Naive B cell (primary cell): ENCODE measurements at regions not wholly inside any gene's neighbourhood (a gene's known extent, or its start where the extent isn't known, plus 50 kb on each side); places are given as distances from the start of the nearest gene placed in this dataset.

ENCODE experiments used
- ATAC-seq, 2 donors: fragments of 150-1000 bp; cut with Tn5 transposase; 2 replicates each; pipeline ENCODE4 v1.10.0; 2021; ENCODE audit warnings: low read depth in 2 of 2, mild to moderate bottlenecking in 2 of 2, moderate library complexity in 2 of 2
- DNase-seq: peaks from one replicate; pipeline ENCODE4 v3.0.0; 2022
- H3K27ac Mint-ChIP-seq, 6 donors: one replicate each; pipeline ENCODE4 v1.8.0; 2020 to 2022; ENCODE audit warnings: mild to moderate bottlenecking in 6 of 6, mixed read lengths in 6 of 6, moderate library complexity in 5 of 6, inconsistent platforms in 2 of 6
- H3K27me3 Mint-ChIP-seq, 3 donors: one replicate each; pipeline ENCODE4 v1.8.0; 2021 to 2022; ENCODE audit warnings: mixed read lengths in 3 of 3, mild to moderate bottlenecking in 1 of 3
- H3K36me3 Mint-ChIP-seq, 2 donors: one replicate each; pipeline ENCODE4 v1.8.0; 2020 to 2022; ENCODE audit warnings: mixed read lengths in 2 of 2, inconsistent platforms in 1 of 2, mild to moderate bottlenecking in 1 of 2
- H3K4me1 Mint-ChIP-seq, 3 donors: one replicate each; pipeline ENCODE4 v1.8.0; 2020 to 2022; ENCODE audit warnings: mixed read lengths in 3 of 3, inconsistent platforms in 1 of 3, mild to moderate bottlenecking in 1 of 3, moderate library complexity in 1 of 3
- H3K4me3 Mint-ChIP-seq, 8 donors: one replicate each; pipeline ENCODE4 v1.8.0; 2020 to 2022; ENCODE audit warnings: mild to moderate bottlenecking in 8 of 8, mixed read lengths in 8 of 8, moderate library complexity in 8 of 8, inconsistent platforms in 2 of 8
- H3K9me3 Mint-ChIP-seq, 7 donors: one replicate each; pipeline ENCODE4 v1.8.0; 2020 to 2022; ENCODE audit warnings: mixed read lengths in 7 of 7, mild to moderate bottlenecking in 5 of 7, inconsistent platforms in 2 of 7, moderate library complexity in 1 of 7

GRCh38 chr5:160923936-160924710 lies 72.1 kb upstream of the ATP10B start:
- no peaks in the 10 kb centered on the region for H3K36me3 Mint-ChIP-seq
- H3K9me3 Mint-ChIP-seq, result peaks cover 0 to 4% (median 0%) of the 10 kb centered on the region in 7 donors
- no peaks in the 10 kb centered on the region for H3K4me1 Mint-ChIP-seq
- DNase-seq, result no peak
- no peak overlapping the region for H3K27ac Mint-ChIP-seq
- peaks cover 0 to 5% (median 0%) of the 10 kb centered on the region in 3 donors for H3K27me3 Mint-ChIP-seq
- H3K4me3 Mint-ChIP-seq, result no peak overlapping the region
- ATAC-seq, result no peak

- Mint-ChIP-seq H3K36me3 (no peaks in the 10 kb centered on the region), H3K4me1 (no peaks in the 10 kb centered on the region), H3K4me3 (no peak overlapping the region), H3K27me3 (peaks cover 0 to 5% (median under 1%) of the 10 kb centered on the region in 3 donors), H3K9me3 (peaks cover 0 to 4% (median 0%) of the 10 kb centered on the region in 7 donors), H3K27ac (no peak overlapping the region)
- ATAC-seq (no peak), DNase-seq (no peak)
Observed at GRCh38 chr5:160923411-160923810, 71.4 kb upstream of the ATP10B start.

DNA sequence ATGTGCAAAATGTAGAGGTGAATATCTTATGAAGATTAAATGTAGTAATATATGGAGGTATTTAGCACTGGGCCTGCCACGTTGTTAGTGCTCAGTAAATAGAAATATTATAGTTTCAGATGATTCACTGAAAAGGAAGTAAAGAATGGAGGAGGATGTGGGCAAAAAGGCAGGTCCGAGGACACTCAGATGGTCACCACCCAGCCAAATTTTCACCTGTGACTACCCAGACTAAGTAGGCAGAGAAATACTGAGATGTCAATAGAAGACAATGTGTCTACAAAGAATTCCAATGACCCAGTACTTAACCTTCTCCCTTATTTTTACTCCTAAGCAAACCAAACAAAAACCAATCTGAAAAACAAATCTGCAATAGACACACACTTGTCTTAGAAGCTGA lies 70.3 kb upstream of the ATP10B start:
- Mint-ChIP-seq H3K36me3 (no peaks in the 10 kb centered on the region), H3K9me3 (peaks cover 0 to 4% (median 0%) of the 10 kb centered on the region in 7 donors), H3K4me1 (no peaks in the 10 kb centered on the region), H3K4me3 (no peak overlapping the region), H3K27ac (no peak overlapping the region), H3K27me3 (peaks cover 0 to 6% (median 5%) of the 10 kb centered on the region in 3 donors)
- no peak for ATAC-seq
- DNase-seq, result no peak

DNA sequence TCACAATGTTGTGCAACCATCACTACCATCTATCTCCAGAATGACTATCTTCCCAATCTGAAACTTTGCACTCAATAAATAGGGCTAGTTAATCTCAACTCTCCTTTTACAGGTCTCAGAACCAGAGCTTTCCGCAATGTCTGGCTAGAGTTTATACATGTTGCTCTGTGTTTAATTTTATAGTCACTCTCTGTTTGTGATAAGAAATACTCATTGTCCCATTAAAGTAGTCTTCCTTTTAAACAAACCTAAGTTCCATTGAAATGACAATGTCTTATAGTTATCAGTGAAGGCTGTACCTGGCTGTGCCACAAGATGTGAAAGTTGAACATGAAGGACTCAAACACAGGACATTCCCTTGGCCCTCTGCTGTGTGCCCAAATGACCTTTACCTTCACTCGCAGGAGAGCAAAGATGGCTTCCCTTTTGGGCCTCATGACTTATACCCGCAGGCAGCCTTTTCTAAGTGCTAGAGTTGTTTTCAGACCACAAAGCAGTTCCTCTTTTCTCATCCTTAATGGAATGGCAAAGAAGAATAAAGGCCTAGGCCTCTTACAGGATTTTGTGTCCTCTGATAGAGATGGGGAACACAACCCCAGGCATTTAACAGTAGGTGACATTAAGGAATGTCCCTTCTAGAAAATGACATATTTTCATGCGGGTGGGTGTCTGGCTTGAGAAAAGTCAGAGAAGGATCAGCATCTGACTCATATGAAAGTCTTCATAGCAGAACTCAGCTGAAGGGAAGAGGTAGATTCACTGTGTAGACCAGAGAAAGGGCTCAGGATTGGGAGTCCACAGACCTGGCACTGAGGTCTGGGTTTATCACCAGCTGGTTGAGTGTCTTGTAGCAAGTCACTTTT lies 69.6 kb upstream of the ATP10B start:
- Mint-ChIP-seq H3K27me3 (peaks cover 0 to 6% (median 5%) of the 10 kb centered on the region in 3 donors), H3K27ac (no peak overlapping the region), H3K4me3 (no peak overlapping the region), H3K9me3 (peaks cover 0 to 4% (median 0%) of the 10 kb centered on the region in 7 donors), H3K4me1 (no peaks in the 10 kb centered on the region), H3K36me3 (no peaks in the 10 kb centered on the region)
- ATAC-seq, result no peak
- no peak for DNase-seq

DNA sequence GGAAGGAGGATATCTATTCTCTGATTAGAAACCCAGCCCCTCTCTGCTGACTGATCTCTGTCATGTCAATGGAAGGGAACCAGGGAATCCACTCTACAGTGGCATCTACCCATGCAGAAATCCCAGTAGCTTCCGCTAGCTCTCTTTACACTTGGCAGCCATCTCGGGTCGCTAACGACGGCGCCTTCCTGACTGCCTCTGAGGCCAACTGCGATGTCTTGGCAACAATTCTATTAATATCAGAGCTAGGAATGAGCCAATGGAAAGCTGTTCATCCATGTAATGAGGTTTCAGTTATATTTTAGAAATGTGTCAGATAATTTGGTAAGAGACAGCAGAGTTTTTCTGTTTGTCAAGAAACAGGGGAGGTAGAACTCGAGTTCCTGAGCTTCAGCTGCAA lies 67.6 kb upstream of the ATP10B start:
- Mint-ChIP-seq H3K27me3 (peaks cover 5 to 7% (median 7%) of the 10 kb centered on the region in 3 donors), H3K4me1 (no peaks in the 10 kb centered on the region), H3K4me3 (no peak overlapping the region), H3K36me3 (no peaks in the 10 kb centered on the region), H3K9me3 (peaks cover 0 to 4% (median 0%) of the 10 kb centered on the region in 7 donors), H3K27ac (no peak overlapping the region)
- ATAC-seq, result no peak
- DNase-seq, result no peak

- H3K27me3 Mint-ChIP-seq, result peaks cover 5 to 13% (median 7%) of the 10 kb centered on the region in 3 donors
- no peak overlapping the region for H3K27ac Mint-ChIP-seq
- peaks cover 0 to 4% (median 0%) of the 10 kb centered on the region in 7 donors for H3K9me3 Mint-ChIP-seq
- H3K36me3 Mint-ChIP-seq, result no peaks in the 10 kb centered on the region
- no peak for DNase-seq
- ATAC-seq, result no peak
- no peak overlapping the region for H3K4me3 Mint-ChIP-seq
- H3K4me1 Mint-ChIP-seq, result no peaks in the 10 kb centered on the region
Observed at GRCh38 chr5:160918386-160918785, 66.4 kb upstream of the ATP10B start.

DNA sequence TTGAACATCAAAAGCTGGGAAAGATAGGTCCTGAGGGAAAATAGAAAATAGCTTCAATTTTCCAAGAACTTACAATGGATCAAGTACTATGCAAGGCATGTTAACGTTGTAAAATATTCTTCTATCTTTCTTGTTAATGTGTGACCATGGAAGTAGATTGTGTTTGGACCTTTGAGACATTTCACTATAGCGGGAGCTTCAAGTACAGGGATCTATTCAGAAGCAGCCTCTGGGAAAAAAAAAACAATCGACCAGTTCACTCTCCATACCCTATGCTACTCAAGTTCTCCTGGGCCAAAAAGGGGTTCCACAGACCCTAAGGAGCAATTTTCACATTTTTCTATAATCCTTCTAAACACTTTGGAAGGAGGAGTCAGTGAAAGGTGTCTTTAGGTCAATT lies 54.1 kb upstream of the ATP10B start:
- H3K4me1 Mint-ChIP-seq, result no peaks in the 10 kb centered on the region
- ATAC-seq (no peak), DNase-seq (no peak)
- no peak overlapping the region for H3K4me3 Mint-ChIP-seq
- H3K9me3 Mint-ChIP-seq, result peaks cover 0 to 2% (median 0%) of the 10 kb centered on the region in 7 donors
- H3K27ac Mint-ChIP-seq, result no peak overlapping the region
- no peaks in the 10 kb centered on the region for H3K36me3 Mint-ChIP-seq
- H3K27me3 Mint-ChIP-seq, result peaks cover 3 to 23% (median 10%) of the 10 kb centered on the region in 3 donors

DNA sequence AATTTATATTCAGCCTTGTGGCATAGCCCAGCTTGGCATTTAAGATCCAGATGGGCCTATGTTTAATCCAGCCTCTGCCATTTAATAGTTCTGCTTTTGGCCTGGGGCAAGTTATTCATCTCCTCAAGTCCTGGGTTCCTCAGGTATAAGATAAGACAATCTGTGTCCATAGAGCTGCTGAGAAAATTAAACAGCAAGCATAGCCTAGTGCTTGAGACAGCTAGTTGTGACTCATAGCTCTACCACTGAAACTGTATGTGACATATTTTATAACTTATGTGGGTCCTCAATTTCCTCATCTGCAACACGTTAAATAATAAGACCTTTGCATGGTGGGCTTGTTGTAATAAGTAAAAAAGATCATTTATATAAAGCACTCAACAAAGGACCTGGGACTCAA lies 53.3 kb upstream of the ATP10B start:
- peaks cover 0 to 2% (median 0%) of the 10 kb centered on the region in 7 donors for H3K9me3 Mint-ChIP-seq
- no peak for ATAC-seq
- no peaks in the 10 kb centered on the region for H3K4me1 Mint-ChIP-seq
- DNase-seq, result no peak
- H3K27ac Mint-ChIP-seq, result no peak overlapping the region
- H3K27me3 Mint-ChIP-seq, result peaks cover 3 to 23% (median 10%) of the 10 kb centered on the region in 3 donors
- H3K36me3 Mint-ChIP-seq, result no peaks in the 10 kb centered on the region
- no peak overlapping the region for H3K4me3 Mint-ChIP-seq

GRCh38 chr5:160904591-160904990 lies 52.6 kb upstream of the ATP10B start:
- Mint-ChIP-seq H3K27ac (no peak overlapping the region), H3K9me3 (peaks cover 0 to 2% (median 0%) of the 10 kb centered on the region in 7 donors), H3K4me1 (no peaks in the 10 kb centered on the region), H3K36me3 (no peaks in the 10 kb centered on the region), H3K4me3 (no peak overlapping the region), H3K27me3 (peaks cover 3 to 23% (median 10%) of the 10 kb centered on the region in 3 donors)
- ATAC-seq, result no peak
- no peak for DNase-seq

DNA sequence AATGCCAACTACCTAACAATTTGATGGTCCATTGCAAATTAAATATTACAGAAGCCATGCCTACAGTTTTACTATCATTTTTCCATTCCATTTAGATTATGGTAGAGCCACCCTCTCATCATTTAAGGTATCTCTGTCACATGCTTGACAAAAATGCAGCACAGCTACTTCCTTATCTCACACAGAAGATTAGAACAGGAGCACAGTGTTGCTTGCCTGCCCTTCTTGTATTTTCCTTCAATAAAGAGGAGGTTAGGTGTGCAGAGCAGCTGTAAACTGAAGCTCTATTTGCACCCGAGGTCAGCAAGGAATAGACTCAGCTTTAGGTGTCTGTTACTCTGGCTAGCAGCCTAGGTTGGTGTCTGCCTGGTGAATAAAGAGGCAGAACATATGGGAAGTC lies 51.5 kb upstream of the ATP10B start:
- ATAC-seq (no peak), DNase-seq (no peak)
- H3K27ac Mint-ChIP-seq, result no peak overlapping the region
- no peaks in the 10 kb centered on the region for H3K4me1 Mint-ChIP-seq
- H3K27me3 Mint-ChIP-seq, result peaks cover 2 to 17% (median 3%) of the 10 kb centered on the region in 3 donors
- H3K9me3 Mint-ChIP-seq, result peaks cover 0 to 3% (median 0%) of the 10 kb centered on the region in 7 donors
- no peaks in the 10 kb centered on the region for H3K36me3 Mint-ChIP-seq
- no peak overlapping the region for H3K4me3 Mint-ChIP-seq

GRCh38 chr5:160903076-160903475 lies 51.1 kb upstream of the ATP10B start:
- H3K4me1 Mint-ChIP-seq, result no peaks in the 10 kb centered on the region
- peaks cover 0 to 17% (median 3%) of the 10 kb centered on the region in 3 donors for H3K27me3 Mint-ChIP-seq
- peaks cover 0 to 8% (median under 1%) of the 10 kb centered on the region in 7 donors for H3K9me3 Mint-ChIP-seq
- no peak overlapping the region for H3K4me3 Mint-ChIP-seq
- no peak overlapping the region for H3K27ac Mint-ChIP-seq
- no peaks in the 10 kb centered on the region for H3K36me3 Mint-ChIP-seq
- DNase-seq, result no peak
- no peak for ATAC-seq
